ENCODE measurements at regions not wholly inside any gene's neighbourhood (a gene's known extent, or its start where the extent isn't known, plus 50 kb on each side); places are given as distances from the start of the nearest gene placed in this dataset. TPM values are rescaled to one million over a fixed set of nuclear protein-coding genes. Genes with fewer than 3 reads are reported as not detected.
"Not testable (repeated sequence)": the region's sequence is repeated elsewhere in the genome, so short reads cannot be mapped to it uniquely, and the experiment has no call there.

DNA sequence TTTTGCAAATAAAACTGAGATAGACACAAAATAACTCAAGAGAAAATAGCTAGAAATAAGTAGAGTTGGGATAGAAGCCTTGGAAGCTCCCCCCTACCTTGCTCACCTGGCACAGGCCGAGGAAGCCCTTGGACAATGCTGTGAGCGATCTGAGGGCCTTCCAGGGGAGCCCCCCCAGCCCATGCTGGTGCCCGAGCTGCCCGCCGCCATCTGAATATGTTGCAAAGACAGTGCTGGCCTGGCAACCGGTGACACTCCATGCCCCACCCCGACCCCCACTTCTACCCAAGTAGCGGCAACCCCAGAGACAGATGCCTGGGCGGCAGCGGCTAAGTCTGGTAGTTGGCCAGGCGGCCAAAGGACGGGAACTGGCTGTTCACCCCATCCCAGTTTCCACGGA lies 1435.1 kb upstream of the TPTE start:
- H3K36me3 ChIP-seq; H3K4me1 ChIP-seq; intact Hi-C loops (cut with DNase I): not testable (repeated sequence)

DNA sequence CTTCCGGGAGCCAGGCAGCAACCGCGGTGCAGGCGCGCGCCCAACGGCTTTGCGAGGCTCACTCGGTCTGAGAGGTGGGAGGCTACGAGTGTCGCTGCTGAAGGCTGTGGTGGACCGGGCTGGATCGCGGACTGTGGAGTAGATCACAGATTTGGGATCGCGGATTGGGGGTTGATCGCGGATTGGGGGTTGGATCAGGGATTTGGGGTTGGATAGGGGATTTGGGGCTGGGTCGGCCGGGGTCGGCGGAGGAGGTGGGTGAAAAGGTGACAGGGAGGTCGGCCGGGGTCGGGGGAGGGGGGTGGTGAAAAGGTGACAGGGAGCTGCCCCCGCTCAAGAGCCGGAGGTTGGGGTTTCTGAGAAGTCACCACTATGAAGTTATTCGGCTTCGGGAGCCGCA lies 1433.6 kb upstream of the TPTE start:
- H3K4me3 ChIP-seq; H3K27ac ChIP-seq; DNase-seq (ENCODE audit: extremely low spot score in 2 of 2); H3K27me3 ChIP-seq; H3K9me3 ChIP-seq; intact Hi-C loops (cut with DNase I); H3K4me1 ChIP-seq; H3K36me3 ChIP-seq: not testable (repeated sequence)

More for the DNA sequence above, 1435.1 kb upstream of the TPTE start:
- not testable (repeated sequence) for H3K9me3 ChIP-seq; H3K27me3 ChIP-seq; H3K4me3 ChIP-seq; DNase-seq (ENCODE audit: extremely low spot score in 2 of 2); H3K27ac ChIP-seq

DNA sequence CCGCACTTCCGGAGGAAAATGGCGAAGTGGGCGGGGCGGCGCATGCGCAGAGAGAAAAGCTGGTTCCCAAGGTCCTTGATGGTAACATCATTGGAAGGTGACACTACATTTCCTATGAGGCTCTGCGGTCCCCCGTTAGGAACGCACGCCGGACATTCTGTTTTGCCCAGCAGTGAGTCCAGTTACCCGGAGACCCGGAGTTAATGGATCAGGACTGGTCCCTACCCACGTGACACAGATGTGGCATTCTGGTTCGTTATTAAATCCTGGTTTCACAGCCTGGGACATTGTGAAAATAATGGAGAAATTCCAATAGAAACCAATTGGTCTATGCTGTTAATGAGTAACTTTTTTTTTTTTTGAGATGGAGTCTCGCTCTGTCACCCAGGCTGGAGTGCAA lies 1391.6 kb upstream of the TPTE start:
- H3K9me3 ChIP-seq; H3K4me1 ChIP-seq; intact Hi-C loops (cut with DNase I); H3K27ac ChIP-seq; DNase-seq (ENCODE audit: extremely low spot score in 2 of 2); H3K4me3 ChIP-seq; H3K27me3 ChIP-seq; H3K36me3 ChIP-seq: not testable (repeated sequence)

DNA sequence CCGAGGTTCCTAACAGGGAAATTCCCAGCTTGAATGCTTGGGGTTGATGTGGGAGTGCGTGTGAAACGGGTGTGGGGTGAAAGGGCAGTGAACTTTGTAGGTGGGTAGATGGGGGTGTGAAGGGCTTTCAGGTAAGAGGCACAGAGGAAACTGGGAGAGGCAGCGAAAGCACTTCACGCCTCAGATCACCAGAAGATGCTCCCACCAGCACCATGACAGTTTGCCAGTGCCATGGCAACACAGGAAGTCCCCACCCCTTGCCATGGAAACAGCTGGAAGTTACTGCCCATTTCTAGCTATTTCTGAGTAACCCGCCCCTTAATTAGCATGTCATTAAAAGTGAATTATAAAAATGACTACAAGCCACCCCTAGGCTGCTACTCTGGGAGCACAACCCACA lies 1390.6 kb upstream of the TPTE start:
- DNase-seq (ENCODE audit: extremely low spot score in 2 of 2); H3K27me3 ChIP-seq; H3K36me3 ChIP-seq; H3K4me3 ChIP-seq; intact Hi-C loops (cut with DNase I); H3K27ac ChIP-seq; H3K9me3 ChIP-seq; H3K4me1 ChIP-seq: not testable (repeated sequence)

Small RNA genes lying in the stretch of these regions (small RNA-seq; reads per million reads assigned to genes)
- not detected for gene CR392039.1

All from vagina (tissue), 2 donors.